Ascending aorta (tissue), 2 donors: ENCODE measurements at regions not wholly inside any gene's neighbourhood (a gene's known extent, or its start where the extent isn't known, plus 50 kb on each side); places are given as distances from the start of the nearest gene placed in this dataset.

Experiments used
- DNase-seq, 2 donors: peaks; one replicate each; pipeline ENCODE4 v3.0.0-alpha.2; 2019; ENCODE audit warnings: low spot score in 2 of 2
- H3K27ac ChIP-seq, 2 donors: fragments of 200-600 bp; sonication (generic); one replicate each; pipeline ENCODE4 v1.5.1; 2016 to 2017; ENCODE audit warnings: mild to moderate bottlenecking in 1 of 2
- H3K27me3 ChIP-seq: fragments of 200-600 bp; sonication (generic); one replicate; pipeline ENCODE4 v1.5.1; 2017
- H3K36me3 ChIP-seq, 2 donors: fragments of 200-600 bp; sonication (generic); one replicate each; pipeline ENCODE4 v1.5.1; 2016
- H3K4me1 ChIP-seq, 2 donors: fragments of 200-600 bp; sonication (generic); one replicate each; pipeline ENCODE4 v1.5.1; 2016 to 2017; ENCODE audit warnings: mild to moderate bottlenecking in 1 of 2
- H3K4me3 ChIP-seq, 2 donors: fragments of 200-600 bp; sonication (generic); one replicate each; pipeline ENCODE4 v1.5.1; 2016 to 2017; ENCODE audit warnings: mild to moderate bottlenecking in 1 of 2
- H3K9me3 ChIP-seq, 2 donors: fragments of 200-600 bp; sonication (generic); one replicate each; pipeline ENCODE4 v1.5.1; 2016
- intact Hi-C: fragments of 100-400 bp; cut with DNase I; formaldehyde crosslinking; loops from one replicate; pipeline ENCODE4 v1.15.1; 2023
- TF ChIP-seq, protein P1 (sequence below), 3 experiments: fragments of 200-600 bp in 2 of 3; fragments of 450-650 bp in 1 of 3; sonication (generic) in 2 of 3; IDR thresholded peaks; one replicate each; pipeline ENCODE4 v1.5.1; 2016 to 2019; ENCODE audit warnings: antibody characterized with exemption in 3 of 3, mild to moderate bottlenecking in 1 of 3, moderate library complexity in 1 of 3

DNA sequence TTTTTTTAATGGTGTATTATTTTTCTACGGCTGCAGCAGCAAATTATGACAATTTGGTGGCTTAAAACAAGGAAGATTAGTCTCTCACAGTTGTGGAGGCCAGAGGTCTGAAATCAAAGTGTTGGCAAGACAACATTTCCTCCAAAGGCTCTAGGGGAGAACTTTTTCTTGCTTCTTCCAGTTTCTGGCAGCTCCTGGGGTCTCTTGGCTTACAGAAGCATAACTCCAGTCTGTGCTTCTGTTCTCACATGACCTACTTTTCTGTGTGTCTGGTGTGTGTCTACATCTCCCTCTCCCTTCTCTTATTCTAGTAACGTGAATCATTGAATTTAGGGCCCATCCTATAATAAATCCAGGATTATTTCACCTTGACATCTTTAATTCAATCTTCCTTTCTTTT lies 551.9 kb upstream of the LUZP2 start:
- Histone ChIP-seq H3K9me3 (no peaks in the 10 kb centered on the region), H3K36me3 (no peaks in the 10 kb centered on the region), H3K27me3 (no peaks in the 10 kb centered on the region), H3K27ac (no peak overlapping the region), H3K4me1 (no peaks in the 10 kb centered on the region), H3K4me3 (no peak overlapping the region)
- TF ChIP-seq, protein P1, sequence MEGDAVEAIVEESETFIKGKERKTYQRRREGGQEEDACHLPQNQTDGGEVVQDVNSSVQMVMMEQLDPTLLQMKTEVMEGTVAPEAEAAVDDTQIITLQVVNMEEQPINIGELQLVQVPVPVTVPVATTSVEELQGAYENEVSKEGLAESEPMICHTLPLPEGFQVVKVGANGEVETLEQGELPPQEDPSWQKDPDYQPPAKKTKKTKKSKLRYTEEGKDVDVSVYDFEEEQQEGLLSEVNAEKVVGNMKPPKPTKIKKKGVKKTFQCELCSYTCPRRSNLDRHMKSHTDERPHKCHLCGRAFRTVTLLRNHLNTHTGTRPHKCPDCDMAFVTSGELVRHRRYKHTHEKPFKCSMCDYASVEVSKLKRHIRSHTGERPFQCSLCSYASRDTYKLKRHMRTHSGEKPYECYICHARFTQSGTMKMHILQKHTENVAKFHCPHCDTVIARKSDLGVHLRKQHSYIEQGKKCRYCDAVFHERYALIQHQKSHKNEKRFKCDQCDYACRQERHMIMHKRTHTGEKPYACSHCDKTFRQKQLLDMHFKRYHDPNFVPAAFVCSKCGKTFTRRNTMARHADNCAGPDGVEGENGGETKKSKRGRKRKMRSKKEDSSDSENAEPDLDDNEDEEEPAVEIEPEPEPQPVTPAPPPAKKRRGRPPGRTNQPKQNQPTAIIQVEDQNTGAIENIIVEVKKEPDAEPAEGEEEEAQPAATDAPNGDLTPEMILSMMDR (IDR thresholded peaks at IDR 0.05), result no peak
- no peak for DNase-seq
- intact Hi-C loops, result no loop called here

DNA sequence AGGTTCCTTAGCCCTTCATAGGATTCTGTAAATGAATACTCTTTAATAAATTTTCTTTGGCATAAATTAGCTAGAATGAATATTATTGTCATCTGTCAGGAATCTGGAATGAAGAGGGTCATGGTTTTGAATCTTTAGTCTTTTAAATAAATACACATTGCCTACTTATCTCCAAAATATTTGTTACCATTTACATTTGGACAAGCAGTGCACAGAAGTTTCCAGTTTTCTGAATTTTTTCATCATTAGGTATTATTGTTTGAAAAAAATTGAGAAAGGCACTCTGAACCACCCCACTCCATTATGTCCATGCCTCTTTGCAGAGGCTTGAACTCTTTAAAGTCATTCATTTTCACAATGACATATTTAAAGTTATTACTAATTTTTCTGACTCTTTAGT lies 549.0 kb upstream of the LUZP2 start:
- H3K4me3 ChIP-seq, result no peak overlapping the region
- TF ChIP-seq, protein P1 (IDR thresholded peaks at IDR 0.05), result no peak
- no peaks in the 10 kb centered on the region for H3K36me3 ChIP-seq
- H3K9me3 ChIP-seq, result no peaks in the 10 kb centered on the region
- no peak for DNase-seq
- no peaks in the 10 kb centered on the region for H3K4me1 ChIP-seq
- intact Hi-C loops, result no loop called here
- H3K27ac ChIP-seq, result no peak overlapping the region
- no peaks in the 10 kb centered on the region for H3K27me3 ChIP-seq

DNA sequence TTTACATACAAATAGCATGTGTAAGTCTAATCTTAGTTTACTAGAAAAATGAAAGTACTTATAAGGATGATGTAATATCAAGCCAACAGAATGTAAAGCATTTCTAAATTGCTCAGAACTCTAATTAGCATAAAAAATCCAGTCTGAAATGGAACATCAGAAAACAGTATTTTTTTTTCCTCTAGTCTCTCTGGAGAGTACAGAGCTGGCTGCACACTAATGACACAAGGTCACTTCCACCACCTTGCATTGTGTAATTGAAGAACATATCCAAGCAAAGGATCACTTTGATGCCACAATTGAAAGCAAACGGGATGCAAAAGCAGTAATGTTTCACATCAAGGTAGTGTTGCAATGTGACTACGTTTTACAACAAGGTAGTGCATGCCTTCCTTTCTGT lies 548.0 kb upstream of the LUZP2 start:
- H3K4me1 ChIP-seq, result no peaks in the 10 kb centered on the region
- no peaks in the 10 kb centered on the region for H3K9me3 ChIP-seq
- H3K36me3 ChIP-seq, result no peaks in the 10 kb centered on the region
- H3K4me3 ChIP-seq, result no peak overlapping the region
- TF ChIP-seq, protein P1 (IDR thresholded peaks at IDR 0.05), result no peak
- H3K27ac ChIP-seq, result no peak overlapping the region
- no peaks in the 10 kb centered on the region for H3K27me3 ChIP-seq
- intact Hi-C loops, result no loop called here
- no peak for DNase-seq

DNA sequence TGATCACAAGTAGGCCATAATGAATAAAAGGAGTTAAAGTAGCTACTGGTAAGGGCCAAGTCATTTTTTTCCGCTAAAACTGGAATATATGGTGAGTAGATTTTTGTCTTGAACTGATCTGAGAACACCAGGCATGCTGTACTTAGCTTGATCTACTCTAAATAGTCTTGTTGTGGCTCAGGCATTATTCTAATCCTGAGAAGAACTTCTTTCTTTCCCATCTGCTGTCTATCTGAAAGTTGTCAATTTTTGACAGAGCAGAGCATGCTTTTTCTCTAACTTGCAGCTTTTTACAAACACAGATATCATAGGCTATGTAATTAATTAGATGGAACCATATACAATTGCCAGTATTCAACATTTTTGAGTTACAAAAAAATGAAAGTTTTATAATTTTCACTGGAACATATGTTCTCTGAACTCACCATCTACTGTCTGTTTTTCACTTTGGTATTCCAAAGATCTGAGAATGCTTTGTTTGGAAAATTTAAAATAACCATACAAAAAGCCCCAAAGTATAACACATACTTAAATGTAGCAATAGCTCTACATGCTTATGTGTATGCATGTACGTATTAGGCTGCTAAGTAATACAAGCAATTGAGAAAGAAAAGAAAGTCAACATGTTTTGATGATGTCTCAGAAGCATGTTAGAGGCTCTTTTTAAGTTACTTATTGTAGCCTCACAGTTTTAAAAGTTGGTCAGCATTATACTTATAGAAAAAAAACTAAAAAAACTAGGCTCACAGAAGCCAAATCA lies 542.7 kb upstream of the LUZP2 start:
- Histone ChIP-seq H3K27ac (no peak overlapping the region), H3K4me3 (no peak overlapping the region), H3K36me3 (no peaks in the 10 kb centered on the region), H3K4me1 (no peaks in the 10 kb centered on the region), H3K9me3 (no peaks in the 10 kb centered on the region), H3K27me3 (no peaks in the 10 kb centered on the region)
- no peak for DNase-seq
- intact Hi-C loops, result no loop called here
- TF ChIP-seq, protein P1 (IDR thresholded peaks at IDR 0.05), result no peak

DNA sequence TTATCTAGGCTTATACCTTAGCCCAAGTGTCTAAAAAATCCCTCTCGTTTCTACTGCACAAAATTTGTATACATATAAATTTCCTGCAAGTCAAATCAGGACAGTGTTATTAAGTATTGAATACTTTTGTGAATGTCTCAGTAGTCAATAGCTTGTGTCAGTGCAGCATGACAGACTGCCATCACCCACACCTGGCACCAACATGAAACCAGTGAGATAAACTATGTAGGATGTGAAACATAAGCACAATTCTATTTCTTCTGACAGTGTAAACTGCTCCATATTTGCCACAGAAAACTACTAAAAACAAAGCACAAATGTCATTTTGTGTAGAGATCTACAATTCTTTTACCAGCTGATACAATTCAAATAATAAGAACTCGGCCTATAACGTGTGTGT lies 542.1 kb upstream of the LUZP2 start:
- H3K36me3 ChIP-seq, result no peaks in the 10 kb centered on the region

More for the DNA sequence above, 542.1 kb upstream of the LUZP2 start:
- Histone ChIP-seq H3K4me1 (no peaks in the 10 kb centered on the region), H3K4me3 (no peak overlapping the region), H3K27ac (no peak overlapping the region), H3K9me3 (no peaks in the 10 kb centered on the region), H3K27me3 (no peaks in the 10 kb centered on the region)
- TF ChIP-seq, protein P1 (IDR thresholded peaks at IDR 0.05), result no peak
- DNase-seq, result no peak
- intact Hi-C loops, result no loop called here
